ENCODE measurements at regions not wholly inside any gene's neighbourhood (a gene's known extent, or its start where the extent isn't known, plus 50 kb on each side); places are given as distances from the start of the nearest gene placed in this dataset.

DNA sequence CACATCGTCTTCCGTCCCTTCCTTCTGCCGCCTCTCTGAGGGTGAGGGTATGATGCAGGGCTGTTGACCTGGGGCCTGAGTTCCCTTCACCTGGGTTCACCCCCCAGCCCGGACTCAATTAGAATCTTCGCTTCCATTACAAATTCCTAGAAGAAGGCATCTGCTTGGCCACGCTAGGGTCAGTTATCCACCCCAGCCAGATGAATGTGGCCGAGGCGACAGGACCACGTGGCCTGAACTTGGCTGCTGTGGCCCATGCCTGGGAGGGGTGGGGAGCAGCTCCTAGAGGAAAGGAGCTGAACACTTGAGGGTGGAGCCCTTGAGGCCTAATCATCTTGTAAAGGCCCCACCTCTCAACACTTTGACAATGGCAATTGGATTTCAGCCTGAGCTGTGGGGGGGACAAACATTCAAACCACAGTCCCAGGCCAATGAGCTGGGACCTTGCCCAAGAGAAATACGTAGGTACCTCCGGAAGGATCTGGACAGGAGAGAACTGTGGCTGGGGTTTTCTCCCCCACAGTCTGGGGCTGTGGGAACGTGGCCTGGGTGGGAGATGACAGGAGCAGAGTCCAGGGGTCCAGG is 90.6 kb upstream of the ADAMTS2 start:
- intact Hi-C loops (cut with DNase I), result no loop called here
- peak; percentile 53 for ATAC-seq
- no peak for DNase-seq (ENCODE audit: missing footprints)

DNA sequence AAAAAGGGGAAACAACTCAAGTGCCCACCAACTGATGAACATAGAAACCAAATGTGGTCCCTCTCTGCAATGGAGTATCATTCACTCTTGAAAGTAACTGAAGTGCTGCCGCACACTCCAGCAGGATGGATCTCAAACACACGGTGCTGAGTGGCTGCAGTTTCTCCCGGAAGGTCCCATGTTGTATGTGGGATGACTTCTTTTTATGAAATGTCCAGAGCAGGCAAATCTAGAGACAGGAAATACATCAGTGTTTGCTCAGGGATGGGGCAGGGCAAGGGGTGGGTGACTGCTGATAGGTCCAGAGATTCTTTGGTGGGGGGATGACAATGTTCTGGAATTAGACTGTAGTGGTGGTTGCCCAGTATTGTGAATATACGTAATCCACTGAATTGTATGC is 89.9 kb upstream of the ADAMTS2 start:
- intact Hi-C loops (cut with DNase I), result no loop called here
- no peak for ATAC-seq

DNA sequence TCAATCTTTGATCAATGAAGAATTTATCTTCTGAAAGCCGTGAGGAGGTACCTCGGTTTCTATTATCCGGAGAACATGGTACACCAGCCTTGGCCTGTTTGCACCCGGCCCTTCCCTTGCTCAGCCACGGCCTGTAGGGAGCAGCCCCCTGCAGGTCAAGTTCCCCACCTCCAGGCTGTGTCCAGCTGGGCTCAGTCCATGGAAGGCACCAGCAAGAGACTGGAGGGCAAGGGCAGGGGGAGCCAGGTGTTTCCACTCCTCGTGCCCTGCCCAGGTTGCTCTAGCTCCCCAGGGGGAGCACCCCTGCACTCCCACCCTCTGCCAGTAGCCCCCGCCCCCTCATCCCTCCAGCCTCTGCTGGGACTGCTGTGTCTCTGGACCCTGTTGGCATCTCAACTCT is 87.3 kb upstream of the ADAMTS2 start:
- no peak for DNase-seq (ENCODE audit: missing footprints)
- intact Hi-C loops (cut with DNase I), result no loop called here
- no peak for ATAC-seq

More for the DNA sequence above, 89.9 kb upstream of the ADAMTS2 start:
- no peak for DNase-seq (ENCODE audit: missing footprints)

DNA sequence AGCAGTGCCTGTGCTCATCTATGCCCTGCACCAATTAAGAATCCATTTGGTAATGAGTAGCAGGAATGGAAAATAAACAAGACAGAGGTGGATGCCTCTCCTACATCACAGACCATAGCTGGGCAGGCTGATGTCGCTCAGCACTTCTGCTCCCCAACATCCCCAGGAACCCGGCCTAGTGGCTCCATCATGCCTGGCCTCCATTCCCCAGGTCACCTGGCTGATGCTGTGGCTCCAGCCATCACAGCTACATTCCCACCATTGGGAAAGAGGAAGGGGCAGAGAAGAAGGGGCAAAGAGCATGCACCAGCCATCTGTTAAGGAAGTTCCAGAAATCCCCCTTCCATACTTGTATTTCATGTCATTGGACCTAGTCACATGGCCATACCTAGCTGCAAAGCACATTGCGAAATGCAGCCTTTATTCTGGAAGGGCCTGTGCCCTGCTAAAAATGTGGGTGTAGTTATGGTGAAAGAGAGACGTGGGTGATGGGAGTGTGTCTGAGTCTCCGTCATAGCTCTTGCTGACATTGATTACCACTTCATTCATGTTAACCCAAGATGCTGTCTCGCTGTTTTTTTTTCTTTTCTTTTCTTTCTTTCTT is 86.1 kb upstream of the ADAMTS2 start:
- intact Hi-C loops (cut with DNase I), result no loop called here
- DNase-seq (ENCODE audit: missing footprints) (no peak), ATAC-seq (no peak)

DNA sequence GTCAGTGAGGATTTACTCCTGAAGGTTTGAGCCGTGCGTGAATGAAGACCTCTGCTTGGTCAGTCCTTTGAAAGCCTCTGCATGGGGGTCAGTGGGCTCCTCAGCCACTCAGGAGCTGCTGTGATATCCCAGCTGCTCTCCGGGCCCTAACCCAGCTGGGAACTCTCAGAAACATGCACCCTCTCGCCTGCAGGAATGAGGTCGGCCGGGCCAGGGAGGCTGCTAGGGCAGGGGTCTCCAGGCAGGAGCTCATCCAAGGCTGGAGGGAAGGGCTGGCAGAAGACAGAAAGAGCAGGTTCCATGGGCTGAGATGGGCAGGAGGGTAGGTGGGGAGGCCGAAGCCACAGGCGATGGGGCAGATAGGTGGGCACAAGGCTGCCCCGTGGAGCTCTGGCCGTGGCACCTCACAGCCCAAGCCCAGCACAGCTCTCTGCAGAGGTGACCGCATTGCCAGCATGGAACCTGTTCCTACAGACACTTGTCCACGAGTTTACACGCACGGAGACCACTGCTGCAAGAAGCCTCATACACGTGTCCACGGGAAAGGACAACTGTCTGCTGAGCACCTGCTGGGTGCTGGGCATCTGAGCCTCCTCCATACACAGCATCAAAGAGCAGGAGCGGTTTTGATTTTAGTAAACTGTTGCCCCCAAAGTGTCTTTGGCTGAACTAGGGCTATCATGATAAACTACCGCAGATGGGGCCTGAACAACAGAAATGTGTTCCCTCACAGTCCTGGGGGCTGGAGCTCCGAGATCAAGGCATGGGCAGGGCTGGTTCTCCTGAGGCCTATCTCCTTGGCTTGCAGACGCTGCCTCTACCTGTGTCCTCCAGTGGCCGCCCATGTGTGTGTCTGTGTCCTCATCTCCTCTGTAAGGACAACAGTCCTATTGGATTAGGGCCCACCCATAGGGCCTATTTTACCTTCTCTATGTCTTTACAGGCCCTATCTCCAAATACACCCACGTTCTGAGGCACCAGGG is 85.2 kb upstream of the ADAMTS2 start:
- intact Hi-C loops (cut with DNase I), result no loop called here
- ATAC-seq (no peak), DNase-seq (ENCODE audit: missing footprints) (no peak)

DNA sequence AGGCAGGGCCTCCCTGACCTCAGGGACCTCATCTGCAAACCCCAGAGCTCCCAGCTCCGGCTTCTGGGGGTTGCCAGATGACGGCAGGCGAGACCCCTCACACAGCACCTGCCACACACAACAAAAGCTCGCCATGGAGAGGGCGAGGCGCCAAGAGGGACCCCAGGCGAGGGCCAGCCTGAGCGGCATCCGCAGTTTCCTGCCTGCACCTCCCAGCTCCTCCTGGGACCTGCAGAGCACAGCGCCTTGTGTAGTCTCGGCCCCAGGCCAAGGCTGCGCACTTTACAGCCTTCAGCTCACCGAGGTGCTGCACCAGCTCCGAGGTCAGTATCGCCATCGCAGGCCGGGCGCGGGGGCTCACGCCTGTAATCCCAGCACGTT is 82.4 kb upstream of the ADAMTS2 start:
- ATAC-seq, result no peak
- no peak for DNase-seq (ENCODE audit: missing footprints)
- intact Hi-C loops (cut with DNase I), result no loop called here

DNA sequence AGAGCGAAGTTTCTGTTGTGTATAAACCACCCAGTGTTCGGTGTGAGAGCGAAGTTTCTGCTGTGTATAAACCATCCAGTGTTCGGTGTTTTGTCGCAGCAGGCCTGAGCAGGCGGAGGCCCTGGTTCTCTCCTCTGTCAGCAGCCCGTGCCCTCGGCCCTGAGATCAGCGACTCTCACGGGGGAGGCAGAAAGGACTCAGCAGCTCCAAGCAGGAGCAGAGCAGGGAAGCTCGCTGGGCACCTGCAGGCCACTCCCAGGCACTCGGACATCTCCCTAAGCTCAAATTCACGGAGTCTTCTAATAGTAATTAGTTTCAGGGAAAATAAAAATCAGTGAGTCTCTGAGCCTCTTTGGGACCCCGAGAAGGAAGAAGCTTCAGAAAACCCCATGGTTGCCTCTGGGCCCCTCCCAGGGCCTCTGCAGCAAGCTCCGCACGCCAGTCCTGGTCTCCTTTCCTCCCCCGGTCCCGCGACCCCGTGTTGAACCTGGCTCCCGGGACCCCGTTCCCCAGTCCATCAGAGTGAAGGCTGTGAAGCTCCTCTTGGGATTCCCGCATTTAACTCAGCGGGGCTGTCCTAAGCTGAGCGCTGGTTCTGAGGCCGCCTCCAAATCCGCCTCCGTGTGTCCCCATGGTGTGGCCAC is 81.9 kb upstream of the ADAMTS2 start:
- no peak for DNase-seq (ENCODE audit: missing footprints)
- intact Hi-C loops (cut with DNase I), result no loop called here
- ATAC-seq, result no peak

DNA sequence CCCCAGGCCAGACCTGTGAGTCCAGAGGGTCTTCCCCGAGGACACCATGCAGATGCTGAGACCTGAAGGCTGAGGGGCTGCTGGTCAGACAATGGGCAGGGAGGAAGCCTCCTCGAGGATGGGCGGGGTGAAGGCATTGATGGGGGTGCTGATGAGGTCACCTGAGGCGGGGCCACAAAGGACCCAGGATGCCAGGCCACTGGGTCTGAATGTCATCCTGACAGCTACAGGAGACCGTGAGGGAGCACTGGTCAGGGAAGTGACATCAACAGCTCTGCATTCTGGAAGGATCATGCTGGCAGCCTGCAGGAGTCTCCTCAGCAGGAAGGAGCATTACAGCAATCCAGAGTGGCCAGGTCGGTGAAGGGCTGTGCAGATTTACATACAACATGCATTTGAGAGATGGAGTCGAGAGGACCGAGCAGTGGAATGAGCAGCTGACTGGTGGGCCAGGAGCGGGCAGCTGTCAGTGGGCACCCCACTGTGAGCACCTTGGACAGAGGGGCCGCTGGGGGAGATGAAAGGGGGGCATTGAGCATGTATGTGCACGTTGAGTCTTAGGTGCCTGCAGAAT is 77.7 kb upstream of the ADAMTS2 start:
- intact Hi-C loops (cut with DNase I), result no loop called here
- ATAC-seq (no peak), DNase-seq (ENCODE audit: missing footprints) (peak; percentile 51)

DNA sequence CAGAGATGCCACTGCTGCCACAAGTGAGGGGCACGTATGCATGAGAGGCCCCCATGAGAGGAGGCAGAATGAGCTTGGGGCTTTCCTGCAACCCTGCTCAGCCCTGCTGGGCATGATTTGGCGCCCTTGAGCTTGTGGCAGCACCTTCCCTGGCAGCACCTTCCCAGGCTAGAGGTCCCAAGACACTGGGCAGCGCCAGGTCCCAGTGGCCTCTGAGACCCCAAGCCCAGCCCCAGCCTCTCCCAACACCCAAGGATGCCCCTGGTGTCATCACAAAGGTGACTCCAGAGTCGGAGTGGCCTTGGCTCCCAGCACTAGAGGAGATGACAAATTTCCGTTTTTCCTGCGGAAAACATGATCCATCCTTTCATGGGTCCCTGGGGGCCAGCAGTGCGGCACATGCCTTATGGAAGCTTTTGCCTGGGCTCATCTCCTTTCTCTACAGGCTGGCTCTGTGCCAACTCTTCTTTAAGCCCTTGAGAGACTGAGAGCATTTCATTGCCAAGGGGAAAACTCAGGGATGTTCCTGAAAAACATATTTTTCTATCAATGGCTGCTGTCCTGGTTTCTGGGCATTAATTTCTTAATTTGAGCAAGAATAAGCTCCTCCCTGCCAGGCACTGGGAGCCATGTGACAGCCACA is 77.1 kb upstream of the ADAMTS2 start:
- intact Hi-C loops (cut with DNase I), result no loop called here
- peak; percentile 42 for DNase-seq (ENCODE audit: missing footprints)
- no peak for ATAC-seq

DNA sequence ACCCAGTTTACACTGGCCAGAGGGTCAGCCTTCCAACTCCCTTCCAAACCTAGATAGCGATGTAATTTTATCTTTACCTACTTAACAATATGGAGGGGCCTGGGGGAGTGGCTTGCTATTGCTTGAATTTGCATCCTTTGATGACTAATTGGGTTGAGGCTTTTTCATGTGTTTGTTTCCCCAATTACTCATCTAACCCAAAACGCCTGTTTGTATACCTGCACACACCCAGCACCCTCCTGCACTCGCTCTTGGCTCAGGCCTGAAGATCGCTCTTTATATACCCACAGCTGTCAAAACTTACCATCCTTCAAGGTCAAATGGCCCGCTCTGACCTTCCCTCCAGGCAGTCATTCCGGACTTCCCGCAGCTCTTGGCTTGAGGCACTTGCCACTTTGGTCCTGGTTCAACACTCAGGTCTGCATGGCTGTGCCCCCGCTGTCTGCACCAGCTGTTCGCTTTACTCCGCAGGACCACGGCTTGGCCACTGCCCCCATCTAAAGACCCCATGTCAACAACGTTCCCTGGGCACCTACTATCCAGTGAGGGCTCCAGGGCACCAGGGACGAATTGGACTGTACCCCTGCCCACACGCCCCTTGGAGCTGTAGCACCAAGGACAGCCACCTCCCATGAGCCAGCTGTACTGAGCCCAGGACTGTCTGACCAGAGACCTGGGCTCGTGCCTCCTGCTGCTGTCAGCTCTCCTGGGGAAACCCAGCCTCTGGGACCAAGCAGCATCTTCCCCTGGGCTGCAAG is 76.1 kb upstream of the ADAMTS2 start:
- ATAC-seq (no peak), DNase-seq (ENCODE audit: missing footprints) (peak; percentile 64)
- intact Hi-C loops (cut with DNase I), result no loop called here

DNA sequence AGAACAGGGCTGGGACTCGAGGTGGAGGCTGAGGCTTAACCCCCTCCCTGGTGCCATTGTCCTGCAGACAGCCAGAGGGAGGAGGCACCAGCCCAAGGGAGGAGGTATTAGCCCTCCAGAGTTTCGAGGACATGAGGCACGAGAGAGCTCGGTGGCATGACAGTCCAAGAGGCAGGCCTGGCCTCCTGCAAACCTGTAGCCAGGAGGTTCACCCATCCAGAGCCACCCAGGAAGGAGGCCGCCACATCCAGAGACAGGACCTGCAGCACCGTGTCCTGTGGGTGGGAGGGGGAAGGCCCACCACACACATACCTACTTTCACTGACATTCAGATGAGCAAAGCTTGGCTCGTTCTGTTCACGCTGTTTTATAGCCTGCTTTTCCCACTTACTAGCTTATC is 75.2 kb upstream of the ADAMTS2 start:
- ATAC-seq (no peak), DNase-seq (ENCODE audit: missing footprints) (peak; percentile 4)
- intact Hi-C loops (cut with DNase I), result no loop called here

DNA sequence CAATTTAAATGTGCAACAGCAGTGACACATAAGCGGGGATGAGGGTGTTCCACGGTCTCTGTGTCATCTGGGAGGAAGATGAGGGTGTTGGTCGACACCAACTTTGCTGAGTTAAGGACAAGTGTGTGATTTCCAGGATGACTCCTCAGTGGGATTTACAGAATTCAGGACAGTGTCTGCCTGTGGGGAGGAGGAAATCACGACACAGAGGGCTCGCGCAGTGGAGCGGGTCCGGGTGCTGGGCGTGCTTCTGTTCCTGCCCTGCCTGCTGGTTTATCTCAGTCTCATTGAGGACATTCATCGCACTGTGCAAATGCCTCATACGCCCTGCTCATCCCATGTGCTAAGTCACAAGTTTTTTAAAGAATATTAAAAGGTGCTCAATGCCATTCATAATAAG is 73.7 kb upstream of the ADAMTS2 start:
- intact Hi-C loops (cut with DNase I), result no loop called here
- no peak for ATAC-seq
- no peak for DNase-seq (ENCODE audit: missing footprints)

DNA sequence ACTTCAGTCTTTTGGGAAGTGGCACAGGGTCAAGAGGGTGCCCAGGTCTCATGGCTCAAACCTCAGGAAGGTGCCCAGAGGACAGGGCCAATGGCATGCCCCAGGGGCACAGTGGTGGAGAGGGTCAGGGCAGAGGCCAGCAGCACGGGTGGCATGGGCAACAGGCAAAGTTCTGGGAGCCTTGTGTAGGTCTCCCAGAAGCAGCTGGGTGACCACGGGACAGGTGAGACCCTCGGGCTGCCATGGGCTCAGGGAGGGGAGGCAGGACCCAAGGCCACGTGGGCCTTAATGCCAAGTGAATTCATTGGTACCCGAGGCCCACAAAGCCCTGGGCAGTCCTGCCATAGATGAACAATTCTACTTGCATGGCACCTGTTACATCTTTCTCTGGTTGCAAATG is 72.4 kb upstream of the ADAMTS2 start:
- ATAC-seq (no peak), DNase-seq (ENCODE audit: missing footprints) (no peak)
- intact Hi-C loops (cut with DNase I), result no loop called here

DNA sequence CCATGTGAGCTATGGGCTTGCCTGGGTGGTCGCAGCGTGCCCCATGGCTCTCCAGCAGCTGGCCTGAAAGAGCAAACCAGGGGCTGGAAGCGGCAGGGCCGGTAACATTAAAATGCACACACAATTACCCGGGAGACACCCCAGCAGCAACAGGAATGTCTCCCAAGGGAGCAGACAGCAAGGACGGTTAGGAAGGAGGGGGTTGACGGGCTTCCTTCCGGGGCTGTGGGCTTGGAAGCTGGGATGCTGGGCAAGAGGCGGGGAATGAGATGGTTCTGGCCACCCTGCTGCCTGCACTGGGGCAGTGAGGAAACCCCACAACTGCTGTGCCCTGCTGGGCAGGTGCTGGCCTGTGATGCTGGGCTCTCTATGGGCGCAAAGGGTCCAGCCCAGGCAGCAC is 71.8 kb upstream of the ADAMTS2 start:
- intact Hi-C loops (cut with DNase I), result no loop called here
- ATAC-seq, result no peak
- no peak for DNase-seq (ENCODE audit: missing footprints)

DNA sequence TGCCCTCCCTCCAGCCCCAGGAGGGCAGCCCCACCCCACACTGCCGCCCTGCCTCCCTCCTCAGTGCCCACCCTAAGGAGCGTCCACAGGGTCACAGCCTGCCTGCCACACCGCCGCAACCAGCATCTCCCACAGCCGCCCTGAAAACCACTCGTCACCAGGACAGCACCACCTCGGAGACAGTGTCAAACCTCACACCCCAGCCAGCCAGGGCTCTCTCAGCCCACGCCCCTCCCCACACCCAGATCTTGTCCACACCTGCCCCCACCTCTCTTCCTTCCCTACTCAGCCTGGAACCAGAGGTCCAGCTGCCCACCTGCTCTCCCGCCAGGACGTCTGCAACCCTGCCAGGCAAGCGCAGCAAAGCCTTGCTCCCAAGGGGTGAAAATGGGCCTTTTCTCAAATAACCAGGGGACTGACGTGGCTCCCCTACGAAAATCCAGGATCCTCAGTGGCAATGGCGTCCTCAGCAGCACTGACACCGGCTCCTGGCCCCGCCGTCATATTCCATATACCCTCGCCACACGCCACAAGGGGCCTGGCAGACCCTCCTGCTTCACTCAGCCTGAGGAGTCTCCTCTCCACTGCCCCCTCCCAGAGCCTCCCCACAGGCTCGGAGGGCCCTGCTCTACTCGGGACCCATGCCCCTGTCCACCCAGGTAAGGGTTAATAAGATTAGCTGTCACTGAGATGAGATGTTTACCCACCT is 71.0 kb upstream of the ADAMTS2 start:
- no peak for DNase-seq (ENCODE audit: missing footprints)
- ATAC-seq, result no peak
- intact Hi-C loops (cut with DNase I), result no loop called here

DNA sequence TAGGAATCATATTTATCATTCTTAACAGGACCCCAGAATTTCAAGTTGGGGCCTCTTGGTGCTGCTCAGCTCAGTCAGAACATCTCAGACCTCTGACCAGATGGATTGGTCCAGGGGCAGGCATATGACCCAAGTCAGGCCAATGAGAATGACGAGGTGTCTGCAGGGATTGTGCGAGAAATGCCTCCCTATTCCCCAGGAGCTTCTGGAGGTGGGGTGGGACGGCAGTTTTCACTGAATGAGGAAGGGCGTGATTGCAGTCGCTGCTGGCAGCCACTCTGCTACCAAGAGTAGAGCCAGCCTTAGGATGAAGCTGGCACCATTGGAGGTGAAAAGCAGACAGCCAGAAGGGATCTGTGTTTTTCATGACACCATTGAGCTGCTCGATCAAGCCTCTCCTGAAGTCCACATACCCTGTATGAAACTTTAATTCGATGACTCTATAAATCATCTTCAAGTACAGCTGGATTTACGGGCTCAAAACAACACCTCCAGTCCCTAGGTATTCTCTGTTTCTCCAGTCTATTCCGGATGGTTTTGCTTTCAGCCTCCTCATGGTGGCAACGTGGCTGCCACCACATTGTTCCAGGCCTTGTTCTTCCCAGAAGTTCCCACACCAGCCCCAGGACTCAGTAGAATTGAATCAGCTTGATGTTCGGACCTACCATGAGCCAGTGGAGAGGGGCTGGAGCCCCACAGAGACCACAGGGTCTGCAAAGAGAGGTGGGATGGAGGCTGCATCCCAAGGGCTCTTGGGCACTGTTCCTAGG is 70.2 kb upstream of the ADAMTS2 start:
- intact Hi-C loops (cut with DNase I), result no loop called here
- ATAC-seq, result no peak

More for the DNA sequence above, 70.2 kb upstream of the ADAMTS2 start:
- peak; percentile 55 for DNase-seq (ENCODE audit: missing footprints)

All from Right ventricle myocardium inferior (tissue), 1 donor.